GM19240 (cell line): ENCODE measurements at regions not wholly inside any gene's neighbourhood (a gene's known extent, or its start where the extent isn't known, plus 50 kb on each side); places are given as distances from the start of the nearest gene placed in this dataset.
"Not testable (repeated sequence)": the region's sequence is repeated elsewhere in the genome, so short reads cannot be mapped to it uniquely, and the experiment has no call there.

Experiments
- DNase-seq: peaks from one replicate; pipeline ENCODE4 v3.0.0; 2011; ENCODE audit warnings: low spot score; ENCODE audit not compliant: insufficient read length

DNA sequence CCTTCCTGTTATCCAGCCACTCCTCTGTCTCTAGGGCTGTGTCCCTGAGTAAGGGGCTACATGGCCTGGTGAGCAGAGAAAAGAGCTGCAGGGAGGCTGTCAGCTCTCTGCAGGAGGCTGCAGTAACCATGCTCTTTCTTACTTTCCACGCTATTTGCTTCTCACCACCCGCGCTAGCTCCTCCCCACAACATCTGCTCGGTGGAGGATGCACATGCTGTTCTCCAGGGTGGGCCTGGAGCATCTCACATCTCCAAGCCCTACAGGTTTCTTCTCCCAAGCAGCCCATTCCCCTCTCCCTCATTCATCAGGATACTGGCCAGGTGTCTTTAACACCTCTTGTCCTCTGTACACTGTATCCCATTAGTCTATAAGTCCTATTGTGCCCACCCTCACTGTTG lies 103.8 kb downstream of the IER5 start:
- no peak for DNase-seq

DNA sequence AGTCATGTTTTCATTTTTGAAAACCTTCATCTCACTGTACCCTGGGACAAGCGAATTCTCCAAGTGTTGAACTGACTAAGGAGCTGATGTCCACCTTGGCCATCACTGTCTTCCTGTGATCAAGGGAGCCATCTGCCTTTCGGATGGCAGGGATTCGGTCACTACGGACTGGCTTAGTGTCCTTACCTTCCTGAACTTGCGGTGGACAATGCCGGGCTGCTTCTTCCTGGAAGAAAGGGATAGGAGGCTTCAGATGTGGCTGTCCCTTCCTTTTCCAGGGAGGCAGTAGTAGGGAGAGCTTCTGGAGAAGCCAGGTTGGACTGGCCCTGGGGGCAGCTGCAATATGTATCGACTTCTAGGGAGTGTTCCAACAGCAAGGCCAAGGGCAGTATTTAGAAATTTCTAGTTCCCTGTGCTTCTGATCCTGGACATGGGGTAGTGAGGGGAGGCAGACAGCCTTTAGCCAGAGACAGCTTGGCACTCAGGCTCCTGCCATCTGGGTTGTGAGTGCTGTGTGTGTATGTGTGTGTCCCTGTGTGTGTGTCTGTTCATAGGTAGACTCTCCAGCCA lies 114.6 kb downstream of the IER5 start:
- DNase-seq, result no peak

DNA sequence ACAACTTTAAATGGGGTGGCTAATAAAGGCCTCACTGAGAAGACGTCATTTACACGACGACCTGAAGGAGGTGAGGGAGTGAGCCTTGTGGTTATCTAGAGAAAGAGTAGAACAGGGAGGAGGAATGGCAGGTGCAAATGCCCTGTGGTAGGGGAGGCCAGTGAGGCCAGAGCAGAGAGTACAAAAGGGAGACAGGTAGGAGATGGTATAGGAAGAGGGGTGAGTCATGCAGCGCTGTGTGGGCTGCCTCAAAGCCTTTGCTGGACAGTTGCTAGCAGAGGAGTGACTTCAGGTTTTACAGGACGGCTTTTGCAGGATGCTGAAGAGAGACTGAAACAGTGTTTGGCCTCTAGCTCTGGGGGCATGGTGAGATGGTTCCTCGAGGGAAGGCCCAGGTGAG lies 116.0 kb downstream of the IER5 start:
- no peak for DNase-seq

DNA sequence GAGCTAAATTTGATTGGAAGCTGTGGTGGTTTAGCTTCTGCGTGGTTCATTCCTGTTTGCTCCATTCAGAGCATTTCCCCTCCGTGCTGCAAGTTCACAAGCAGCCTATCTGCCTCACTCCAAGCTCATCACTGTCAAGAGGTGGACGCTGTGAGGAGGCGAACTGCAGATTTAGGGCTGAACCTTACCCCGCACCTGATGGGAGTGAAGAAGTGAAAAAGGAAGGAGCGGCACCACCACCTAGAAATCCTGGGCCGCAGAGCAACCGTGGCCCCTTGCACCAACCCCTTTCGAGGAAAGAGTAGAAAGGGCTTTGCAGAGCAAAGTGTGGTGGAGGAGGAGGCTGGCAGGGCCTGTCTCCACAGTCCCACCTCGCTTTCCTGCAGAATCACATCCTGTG lies 117.4 kb downstream of the IER5 start:
- DNase-seq, result no peak

DNA sequence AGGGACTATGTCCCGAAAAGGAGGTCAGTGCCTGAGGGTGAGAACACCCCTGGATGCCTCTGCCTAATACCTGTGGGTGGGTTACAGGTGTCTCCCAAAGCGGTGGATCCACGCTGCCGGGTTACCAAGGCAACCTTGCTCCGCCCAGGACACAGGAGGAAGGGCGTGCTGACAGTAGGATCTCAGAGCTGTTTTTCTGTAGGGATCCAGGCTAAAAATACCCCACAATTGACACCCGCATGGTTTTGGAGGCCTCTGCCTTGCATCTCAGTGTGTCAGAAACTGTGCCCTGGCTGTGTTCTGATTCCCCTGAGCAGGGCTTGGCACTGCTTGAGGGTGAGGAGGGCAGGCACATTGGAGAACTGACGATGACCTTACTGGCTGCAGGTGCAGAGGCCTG lies 118.0 kb downstream of the IER5 start:
- no peak for DNase-seq

DNA sequence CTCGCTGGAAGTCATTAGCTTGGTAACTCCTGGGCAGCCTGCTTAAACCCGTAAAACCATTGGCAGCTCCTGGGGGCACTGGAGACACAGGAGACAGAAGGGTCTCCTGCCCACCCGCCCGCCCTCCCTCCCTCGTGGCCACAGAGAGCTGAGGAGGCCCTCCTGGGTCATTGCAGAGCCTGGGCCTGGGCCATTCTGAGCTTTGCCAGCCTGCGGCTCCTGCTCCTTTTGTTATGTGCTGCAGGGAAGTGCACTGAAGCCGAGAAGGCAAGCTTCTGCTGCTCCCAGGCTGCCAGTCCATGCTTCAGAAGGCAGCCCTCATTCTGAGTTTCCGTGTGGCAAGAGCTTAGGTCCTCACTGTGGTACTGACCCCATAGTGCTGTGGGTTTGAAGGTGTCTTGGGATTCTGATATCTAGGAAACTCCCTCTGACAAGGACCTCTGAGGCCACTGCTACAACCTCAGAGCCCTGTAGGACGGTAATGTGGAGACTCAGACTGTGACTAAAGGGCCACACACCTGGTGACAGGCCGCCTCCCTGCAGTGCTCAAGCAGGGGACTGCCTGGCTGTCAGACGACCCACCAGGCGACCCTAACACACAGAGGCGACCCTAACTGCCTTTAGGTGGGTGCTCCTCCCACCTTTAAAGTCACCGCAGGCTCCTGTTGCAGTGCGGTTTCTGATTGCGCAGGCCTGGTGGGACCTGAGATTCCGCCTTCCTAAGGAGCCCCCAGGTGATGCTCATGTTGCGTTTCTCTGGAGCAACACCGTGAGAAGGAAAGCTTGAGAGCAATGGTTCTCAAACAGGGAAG lies 118.7 kb downstream of the IER5 start:
- DNase-seq, result no peak

DNA sequence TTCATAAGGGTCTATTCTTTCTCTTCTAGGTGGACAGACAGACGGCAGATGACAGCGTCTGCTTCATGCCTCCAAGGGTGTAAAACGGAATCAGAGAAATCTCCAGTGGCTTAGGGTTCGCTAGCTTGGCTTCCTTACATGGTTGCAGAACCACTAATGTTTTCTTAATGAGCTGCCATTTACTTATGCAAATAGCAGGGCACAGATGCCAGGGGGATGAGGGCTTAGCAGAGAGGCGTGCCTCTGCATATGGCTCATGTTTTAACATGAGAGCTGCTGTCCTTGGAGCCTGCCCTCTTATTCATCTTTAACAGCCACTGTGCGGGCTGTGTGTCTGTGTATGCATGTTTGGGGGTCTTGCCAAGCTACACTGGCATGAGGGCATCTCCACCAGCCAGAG lies 119.6 kb downstream of the IER5 start:
- no peak for DNase-seq

DNA sequence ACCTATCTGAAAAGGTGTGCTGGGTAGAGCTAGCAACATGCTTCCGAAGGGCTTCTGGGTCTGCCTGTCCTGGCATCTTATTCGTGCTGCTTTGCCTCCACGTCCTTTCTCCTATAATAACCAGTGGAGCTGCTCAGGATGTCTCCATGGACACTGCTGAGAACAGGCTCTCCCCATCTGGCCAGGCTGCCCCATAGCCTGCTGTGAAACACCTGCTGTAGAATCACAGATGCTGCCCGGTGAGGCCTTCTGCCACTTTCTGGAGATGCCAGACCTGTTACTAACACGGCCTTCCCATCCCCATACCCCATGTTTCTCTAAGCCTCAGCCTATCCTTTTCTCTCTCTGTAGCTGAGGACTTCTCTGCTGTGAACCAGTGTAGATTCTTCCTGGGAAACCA lies 120.5 kb downstream of the IER5 start:
- DNase-seq, result no peak

DNA sequence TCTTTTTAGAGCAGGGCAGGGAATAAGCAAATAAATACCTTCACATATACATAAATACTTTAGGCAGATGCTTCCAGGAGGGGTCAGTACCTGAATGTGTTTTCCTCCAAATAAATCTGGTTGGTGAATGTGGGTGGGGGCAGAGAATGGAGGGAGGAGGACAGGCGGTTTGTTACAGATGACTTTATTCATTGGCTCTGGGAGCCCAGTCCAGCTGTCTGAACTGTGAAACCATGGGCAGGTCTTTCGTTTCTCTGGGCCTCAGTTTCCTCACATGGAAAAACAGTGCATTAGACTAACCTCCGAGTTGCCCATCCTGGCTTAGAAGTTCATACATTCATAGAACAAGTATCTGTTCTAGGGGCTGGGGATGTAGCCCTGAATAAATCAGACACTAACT lies 124.6 kb downstream of the IER5 start:
- DNase-seq, result no peak

DNA sequence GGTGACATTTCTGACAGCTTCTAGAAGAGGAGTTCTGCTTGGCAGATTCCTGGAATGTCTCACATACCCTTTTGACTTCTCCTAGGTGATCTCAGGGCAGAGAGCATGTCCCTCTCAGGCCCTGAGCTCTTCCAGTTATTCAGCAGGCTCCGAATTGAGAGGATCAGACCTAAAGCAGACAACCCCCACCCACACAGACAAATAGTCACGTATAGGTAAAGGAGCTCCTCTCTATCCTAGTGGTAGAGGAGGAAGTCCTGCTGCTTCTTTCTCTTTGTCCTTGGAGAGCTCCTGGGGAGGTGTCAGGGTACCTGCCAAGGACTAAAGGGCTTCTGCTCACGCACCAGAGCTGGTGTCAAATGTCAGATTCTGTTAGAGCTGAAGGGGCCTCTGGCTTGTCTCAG lies 128.1 kb downstream of the IER5 start:
- no peak for DNase-seq

DNA sequence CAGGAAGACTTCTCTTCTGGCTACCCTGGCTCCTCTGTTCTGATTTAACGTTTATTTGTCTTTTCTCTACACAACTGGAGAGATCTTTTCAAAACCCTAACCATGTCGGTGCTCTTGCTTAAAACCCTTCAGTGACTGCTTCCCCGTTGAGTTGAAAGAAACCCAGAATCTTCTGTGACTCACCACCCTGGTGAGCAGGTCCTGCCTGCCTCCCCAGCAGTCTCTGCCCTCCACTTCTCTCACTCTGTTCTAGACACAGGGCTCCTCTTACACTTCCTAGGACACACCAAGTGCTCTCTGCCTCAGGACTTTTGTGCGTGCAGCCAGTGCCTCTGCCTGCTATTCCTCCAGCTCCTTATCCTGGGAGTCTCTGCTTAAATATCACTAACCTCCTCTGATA lies 131.4 kb downstream of the IER5 start:
- DNase-seq, result no peak

DNA sequence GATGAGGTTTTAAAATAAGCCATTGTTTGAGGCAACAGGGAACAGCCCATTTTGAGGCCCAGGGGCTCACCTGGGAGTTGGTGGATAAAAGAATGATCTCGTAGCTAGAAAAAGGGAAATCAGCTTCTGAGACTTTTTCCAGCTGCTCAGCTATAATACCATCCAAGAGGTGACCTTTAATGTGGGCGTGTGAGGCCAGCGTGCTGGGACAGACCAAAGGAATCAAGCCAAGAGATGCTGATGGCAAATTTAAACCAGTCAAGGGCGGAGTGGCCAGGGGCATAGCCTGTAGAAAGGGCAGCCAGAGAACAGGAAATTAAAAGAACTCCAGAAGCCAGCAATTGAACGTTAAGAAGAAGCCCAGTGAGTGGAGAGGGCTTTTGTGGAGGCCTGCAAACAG lies 132.6 kb downstream of the IER5 start:
- DNase-seq, result no peak

DNA sequence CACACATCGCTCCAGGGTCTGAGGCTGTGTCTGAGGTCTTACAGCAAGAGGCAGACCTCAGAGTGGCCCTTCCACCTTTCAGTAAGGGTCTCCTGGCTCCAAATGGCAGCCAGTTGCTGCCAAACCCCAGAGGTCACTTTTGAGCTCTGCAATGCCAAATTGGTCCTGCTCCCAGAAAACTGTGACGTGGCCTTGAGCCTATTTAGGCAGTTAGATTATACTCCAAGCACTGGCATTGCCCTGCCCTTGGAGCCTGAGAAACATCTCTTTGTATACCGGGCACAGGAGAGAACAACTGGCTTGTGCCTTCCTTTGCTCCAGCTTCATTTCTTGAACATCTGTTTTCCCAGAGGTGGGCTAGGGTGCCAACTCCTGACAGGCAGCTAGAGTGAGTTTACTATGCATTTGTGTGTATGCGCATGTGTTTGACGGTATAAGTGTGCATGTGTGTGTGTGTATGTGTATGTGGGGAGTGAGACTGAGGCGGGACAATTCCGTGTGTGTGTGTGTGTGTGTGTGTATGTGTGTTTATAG lies 134.5 kb downstream of the IER5 start:
- DNase-seq, result no peak

DNA sequence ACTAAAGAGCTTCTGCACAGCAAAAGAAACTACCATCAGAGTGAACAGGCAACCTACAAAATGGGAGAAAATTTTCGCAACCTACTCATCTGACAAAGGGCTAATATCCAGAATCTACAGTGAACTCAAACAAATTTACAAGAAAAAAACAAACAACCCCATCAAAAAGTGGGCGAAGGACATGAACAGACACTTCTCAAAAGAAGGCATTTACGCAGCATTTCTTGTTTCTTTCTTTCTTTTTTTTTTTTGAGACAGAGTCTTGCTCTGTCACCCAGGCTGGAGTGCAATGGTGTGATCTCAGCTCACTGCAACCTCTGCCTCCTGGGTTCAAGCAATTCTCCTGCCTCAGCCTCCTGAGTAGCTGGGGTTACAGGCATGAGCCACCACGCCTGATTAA lies 138.2 kb downstream of the IER5 start:
- not testable (repeated sequence) for DNase-seq

DNA sequence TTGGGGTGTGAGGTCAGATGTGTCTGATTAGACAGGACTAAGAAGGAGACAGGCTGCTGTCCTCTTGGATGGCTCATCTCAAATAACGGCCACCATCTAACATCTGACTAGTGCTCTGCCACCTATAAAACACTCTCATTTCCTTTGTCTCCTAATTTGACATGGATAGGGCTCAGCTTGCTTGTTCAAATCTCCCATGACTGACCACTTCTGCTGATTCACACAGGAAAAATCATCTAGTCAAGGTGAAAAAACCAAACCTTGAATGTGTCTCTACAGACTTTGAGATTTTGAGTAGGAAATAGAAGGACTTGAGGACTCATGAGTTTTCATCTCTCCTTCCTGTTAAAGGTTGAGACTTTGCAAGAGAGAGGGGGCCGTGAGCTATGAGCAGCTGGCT lies 150.6 kb downstream of the IER5 start:
- DNase-seq, result no peak

DNA sequence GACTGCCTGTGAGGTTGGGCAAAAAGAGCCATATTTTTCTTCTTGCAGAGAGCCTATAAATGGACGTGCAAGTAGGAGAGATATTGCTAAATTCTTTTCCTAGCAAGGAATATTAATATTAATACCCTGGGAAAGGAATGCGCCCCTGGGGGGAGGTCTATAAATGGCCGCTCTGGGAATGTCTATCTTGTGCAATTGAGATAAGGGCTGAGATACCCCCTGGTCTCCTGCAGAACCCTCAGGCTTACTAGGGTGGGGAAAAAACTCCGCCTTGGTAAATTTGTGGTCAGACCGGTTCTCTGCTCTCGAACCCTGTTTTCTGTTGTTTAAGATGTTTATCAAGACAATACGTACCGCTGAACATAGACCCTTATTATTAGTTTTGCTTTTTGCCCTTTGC lies 157.8 kb downstream of the IER5 start:
- not testable (repeated sequence) for DNase-seq

DNA sequence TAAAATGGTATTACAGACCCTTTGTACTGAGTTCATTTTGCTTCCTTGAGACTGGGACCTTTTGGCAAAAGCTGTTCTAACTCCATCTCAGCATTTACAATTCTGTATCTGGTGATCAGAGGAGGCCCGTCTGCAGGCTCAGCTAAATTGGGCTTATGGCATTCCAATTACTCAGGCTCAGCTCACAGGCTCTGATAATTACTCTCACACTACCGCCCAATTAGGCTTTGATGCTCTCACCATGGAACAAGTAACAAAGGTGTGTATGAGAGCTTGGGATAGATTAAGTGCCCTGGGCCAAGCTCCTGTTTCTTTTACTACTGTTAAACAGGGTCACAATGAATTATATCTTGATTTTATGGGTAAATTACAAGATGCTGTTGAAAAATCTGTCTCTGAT lies 159.9 kb downstream of the IER5 start:
- DNase-seq, result not testable (repeated sequence)

DNA sequence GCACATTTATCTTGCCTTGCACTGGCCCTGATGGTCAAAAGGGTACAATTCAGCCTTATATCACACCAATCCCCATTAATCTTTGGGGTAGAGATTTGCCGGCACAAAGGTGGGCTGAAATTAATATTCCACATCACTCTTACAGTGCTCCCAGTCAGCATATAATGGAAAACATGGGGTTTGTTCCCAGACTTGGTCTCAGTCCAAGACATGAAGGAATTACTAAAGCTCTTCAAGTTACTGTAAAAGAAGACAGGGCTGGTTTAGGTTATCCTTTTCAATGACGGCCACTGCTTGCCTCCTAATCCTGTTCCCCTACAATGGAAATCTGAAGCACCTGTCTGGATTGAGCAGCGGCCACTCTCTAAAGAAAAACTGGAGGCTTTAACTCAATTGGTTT lies 160.7 kb downstream of the IER5 start:
- no peak for DNase-seq

DNA sequence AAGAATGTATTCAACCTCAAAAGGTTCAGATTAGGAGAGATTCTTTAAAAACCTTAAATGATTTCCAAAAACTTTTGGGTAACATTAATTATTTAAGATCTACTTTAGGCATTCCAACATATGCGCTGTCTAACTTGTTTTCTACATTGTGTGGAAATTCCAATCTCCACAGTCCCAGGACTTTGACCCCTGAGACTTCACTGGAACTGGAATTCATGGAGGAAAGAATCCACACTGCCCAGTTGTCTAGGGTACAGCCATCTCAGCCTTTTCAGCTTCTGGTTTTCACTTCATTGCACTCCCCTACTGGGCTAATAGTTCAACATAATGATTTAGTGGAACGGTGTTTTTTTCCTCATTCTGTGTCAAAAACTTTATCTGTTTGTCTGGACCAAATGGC lies 161.5 kb downstream of the IER5 start:
- DNase-seq, result no peak

DNA sequence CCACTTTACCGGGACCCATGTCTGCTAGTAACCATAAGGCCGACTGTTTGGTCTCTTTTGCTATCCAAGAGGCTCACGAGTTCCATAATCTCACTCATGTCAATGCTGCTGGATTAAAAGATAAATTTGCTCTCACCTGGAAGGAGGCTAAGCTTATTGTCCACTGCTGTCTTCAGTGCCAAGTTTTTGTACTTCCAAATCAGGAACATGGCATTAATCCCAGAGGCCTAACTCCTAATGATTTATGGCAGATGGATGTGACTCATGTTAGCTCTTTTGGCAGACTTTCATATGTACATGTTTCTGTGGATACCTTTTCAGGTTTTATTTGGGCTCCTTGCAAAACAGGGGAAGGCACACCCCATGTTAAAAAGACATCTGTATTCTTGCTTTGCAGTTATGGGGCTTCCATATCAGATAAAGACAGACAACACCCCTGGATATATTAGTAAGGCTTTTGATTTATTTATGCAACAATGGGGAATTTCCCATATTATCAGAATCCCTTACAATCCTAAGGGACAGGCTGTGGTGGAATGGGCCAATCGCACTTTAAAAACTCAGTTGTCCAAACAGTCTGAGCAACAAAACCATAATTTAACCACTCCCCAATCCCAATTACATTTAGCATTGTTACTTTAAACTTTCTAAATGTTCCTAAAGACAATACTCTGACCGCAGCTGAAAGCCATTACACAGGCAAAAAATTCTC lies 162.7 kb downstream of the IER5 start:
- DNase-seq, result no peak

DNA sequence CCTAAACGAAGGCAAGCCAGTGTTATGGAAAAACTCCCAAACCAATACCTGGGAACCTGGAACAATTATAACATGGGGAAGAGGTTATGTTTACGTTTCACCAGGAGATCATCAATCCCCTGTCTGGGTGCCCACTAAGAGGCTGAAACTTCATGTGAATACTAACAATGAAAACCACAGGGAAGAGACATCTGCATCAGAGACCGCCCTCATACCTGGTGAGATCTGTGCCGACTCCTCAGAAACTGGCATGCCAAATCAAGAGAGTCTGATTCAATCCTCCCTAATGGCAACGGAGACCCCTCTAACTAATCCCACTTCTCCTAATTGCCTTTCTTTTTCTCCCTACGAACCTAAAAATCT lies 163.2 kb downstream of the IER5 start:
- no peak for DNase-seq

DNA sequence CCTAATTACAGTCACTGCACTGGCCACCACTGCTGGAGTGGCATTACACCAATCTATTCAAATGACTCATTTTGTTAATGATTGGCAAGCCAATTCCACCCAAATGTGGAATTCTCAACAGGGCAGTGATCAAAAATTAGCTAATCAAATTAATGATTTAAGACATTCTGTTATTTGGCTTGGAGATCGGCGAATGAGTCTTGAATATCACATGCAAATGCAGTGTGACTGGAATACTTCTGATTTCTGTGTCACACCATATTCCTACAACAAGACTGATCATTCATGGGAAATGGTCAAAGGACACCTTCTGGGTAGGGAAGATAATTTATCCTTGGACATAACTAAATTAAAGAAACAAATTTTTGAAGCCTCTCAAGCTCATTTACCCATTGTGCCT lies 165.1 kb downstream of the IER5 start:
- not testable (repeated sequence) for DNase-seq
